GM13976 (cell line): ENCODE measurements at regions not wholly inside any gene's neighbourhood (a gene's known extent, or its start where the extent isn't known, plus 50 kb on each side); places are given as distances from the start of the nearest gene placed in this dataset.

Experiments used
- DNase-seq: peaks from one replicate; pipeline ENCODE4 v3.0.0; 2012; ENCODE audit warnings: low spot score
- CTCF ChIP-seq: IDR thresholded peaks from 2 replicates; pipeline ENCODE4 v1.5.1; 2012; ENCODE audit warnings: borderline replicate concordance, mild to moderate bottlenecking; ENCODE audit not compliant: insufficient read depth; ENCODE audit errors: extremely low read depth, missing control alignments, control extremely low read depth
- in situ Hi-C: fragments of 300-500 bp; cut with MboI; formaldehyde crosslinking; loops from one replicate; pipeline ENCODE4 v1.12.0; 2022; ENCODE audit warnings: low sequenced_read_pairs, mixed read lengths, inconsistent platforms; ENCODE audit not compliant: unreplicated experiment

GRCh38 chr2:145927131-145927950 lies 1407.4 kb upstream of the ZEB2 start:
- in situ Hi-C loops: no loop called here
- DNase-seq: no peak
- no peak for TF ChIP-seq CTCF

- DNase-seq: no peak
- in situ Hi-C loops: no loop called here
- TF ChIP-seq CTCF: no peak
Observed at GRCh38 chr2:145925591-145925990, 1405.7 kb upstream of the ZEB2 start.

GRCh38 chr2:145919477-145919876 lies 1399.6 kb upstream of the ZEB2 start:
- in situ Hi-C loops: no loop called here
- DNase-seq: no peak
- TF ChIP-seq CTCF: no peak

- no peak for DNase-seq
- no peak for TF ChIP-seq CTCF
- in situ Hi-C loops: no loop called here
Observed at GRCh38 chr2:145918951-145919350, 1399.0 kb upstream of the ZEB2 start.

GRCh38 chr2:145916799-145917198 lies 1396.9 kb upstream of the ZEB2 start:
- in situ Hi-C loops: no loop called here
- no peak for DNase-seq
- no peak for TF ChIP-seq CTCF

GRCh38 chr2:145914716-145915115 lies 1394.8 kb upstream of the ZEB2 start:
- no peak for DNase-seq
- no peak for TF ChIP-seq CTCF
- in situ Hi-C loops: no loop called here
